HG02571 (cell line): ENCODE measurements at regions not wholly inside any gene's neighbourhood (a gene's known extent, or its start where the extent isn't known, plus 50 kb on each side); places are given as distances from the start of the nearest gene placed in this dataset.

Experiments
- ATAC-seq: cut with Tn5 transposase; IDR thresholded peaks from one replicate; pipeline ENCODE4 v1.9.1; 2021; ENCODE audit warnings: mild to moderate bottlenecking, moderate library complexity; ENCODE audit not compliant: unreplicated experiment

GRCh38 chr10:8725343-8725742 lies 670.9 kb downstream of the GATA3 start:
- ATAC-seq: no peak

GRCh38 chr10:8726084-8726778 lies 671.7 kb downstream of the GATA3 start:
- ATAC-seq: no peak

- no peak for ATAC-seq
These were observed 672.2 kb downstream of the GATA3 start for GRCh38 chr10:8726779-8727084.

- no peak for ATAC-seq
These were observed 676.9 kb downstream of the GATA3 start for GRCh38 chr10:8731121-8732095.

GRCh38 chr10:8738987-8739386 lies 684.5 kb downstream of the GATA3 start:
- no peak for ATAC-seq

- no peak for ATAC-seq
These were observed 697.8 kb downstream of the GATA3 start for GRCh38 chr10:8752146-8752843.

- no peak for ATAC-seq
These were observed 703.5 kb downstream of the GATA3 start for GRCh38 chr10:8758029-8758428.

GRCh38 chr10:8766899-8767298 lies 712.4 kb downstream of the GATA3 start:
- ATAC-seq: no peak

GRCh38 chr10:8767591-8767990 lies 713.1 kb downstream of the GATA3 start:
- no peak for ATAC-seq

- ATAC-seq: no peak
These were observed 713.9 kb downstream of the GATA3 start for GRCh38 chr10:8768341-8768740.

- ATAC-seq: no peak
These were observed 714.4 kb downstream of the GATA3 start for GRCh38 chr10:8768852-8769251.

- no peak for ATAC-seq
These were observed 722.6 kb downstream of the GATA3 start for GRCh38 chr10:8776926-8777622.

GRCh38 chr10:8778713-8779112 lies 724.2 kb downstream of the GATA3 start:
- no peak for ATAC-seq

- ATAC-seq: no peak
These were observed 733.2 kb downstream of the GATA3 start for GRCh38 chr10:8787649-8788048.

- ATAC-seq: no peak
These were observed 735.9 kb downstream of the GATA3 start for GRCh38 chr10:8790390-8790789.

- ATAC-seq: no peak
These were observed 740.4 kb downstream of the GATA3 start for GRCh38 chr10:8794860-8795259.

- ATAC-seq: no peak
These were observed 745.9 kb downstream of the GATA3 start for GRCh38 chr10:8800426-8800825.

- no peak for ATAC-seq
These were observed 749.5 kb downstream of the GATA3 start for GRCh38 chr10:8803992-8804391.

- ATAC-seq: no peak
These were observed 756.2 kb downstream of the GATA3 start for GRCh38 chr10:8810677-8811076.

- ATAC-seq: no peak
These were observed 756.7 kb downstream of the GATA3 start for GRCh38 chr10:8811201-8811600.

- ATAC-seq: no peak
These were observed 761.5 kb downstream of the GATA3 start for GRCh38 chr10:8815969-8816368.
